OCI-LY1 (cell line): ENCODE measurements at regions not wholly inside any gene's neighbourhood (a gene's known extent, or its start where the extent isn't known, plus 50 kb on each side); places are given as distances from the start of the nearest gene placed in this dataset.

Experiments
- H2AFZ ChIP-seq: fragments of 200-600 bp; sonication (generic), shearing (Covaris generic); 2 replicates; pipeline ENCODE4 v1.6.0; 2014; ENCODE audit warnings: antibody characterized with exemption, mild to moderate bottlenecking, low read length
- H3F3A ChIP-seq: fragments of 200-600 bp; sonication (generic), shearing (Covaris generic); 2 replicates; pipeline ENCODE4 v1.6.0; 2014; ENCODE audit warnings: mild to moderate bottlenecking, antibody characterized with exemption, low read length, moderate library complexity; ENCODE audit not compliant: insufficient read depth
- H3K27ac ChIP-seq: fragments of 200-600 bp; sonication (generic); 2 replicates; pipeline ENCODE4 v1.5.1; 2014; ENCODE audit warnings: low read length, mixed run types, mild to moderate bottlenecking, low read depth; ENCODE audit not compliant: poor library complexity, severe bottlenecking
- H3K27me3 ChIP-seq: fragments of 200-600 bp; sonication (generic); 2 replicates; pipeline ENCODE4 v1.6.0; 2014; ENCODE audit warnings: antibody characterized with exemption, mild to moderate bottlenecking, low read length, moderate library complexity; ENCODE audit not compliant: insufficient read depth
- H3K36me3 ChIP-seq: fragments of 200-600 bp; sonication (generic); 2 replicates; pipeline ENCODE4 v1.6.1; 2014; ENCODE audit warnings: mild to moderate bottlenecking, antibody characterized with exemption, low read length, moderate library complexity, mixed read lengths; ENCODE audit not compliant: insufficient read depth
- H3K4me1 ChIP-seq: fragments of 200-600 bp; sonication (generic); 2 replicates; pipeline ENCODE4 v1.5.1; 2014; ENCODE audit warnings: mild to moderate bottlenecking, low read length, moderate library complexity; ENCODE audit not compliant: insufficient read depth, severe bottlenecking
- H3K4me2 ChIP-seq: fragments of 200-600 bp; sonication (generic), shearing (Covaris generic); 2 replicates; pipeline ENCODE4 v1.6.1; 2014; ENCODE audit warnings: low read length
- H3K4me3 ChIP-seq: fragments of 200-600 bp; sonication (generic); 2 replicates; pipeline ENCODE4 v1.5.1; 2014; ENCODE audit warnings: low read length, low read depth, mild to moderate bottlenecking, mixed read lengths; ENCODE audit not compliant: poor library complexity, severe bottlenecking
- H3K79me2 ChIP-seq: fragments of 200-600 bp; shearing (Covaris generic); 2 replicates; pipeline ENCODE4 v1.6.1; 2016; ENCODE audit warnings: mixed run types, low read length, mixed read lengths; ENCODE audit not compliant: insufficient read depth
- H3K9ac ChIP-seq: fragments of 200-600 bp; sonication (generic), shearing (Covaris generic); 2 replicates; pipeline ENCODE4 v1.6.1; 2014; ENCODE audit warnings: mild to moderate bottlenecking, low read length, mixed read lengths
- H3K9me2 ChIP-seq: fragments of 200-600 bp; sonication (generic), shearing (Covaris generic); 2 replicates; pipeline ENCODE4 v1.6.1; 2014; ENCODE audit warnings: low read depth, mild to moderate bottlenecking, low read length, mixed read lengths
- H3K9me3 ChIP-seq: fragments of 200-600 bp; shearing (Covaris generic); 2 replicates; pipeline ENCODE4 v1.6.1; 2014; ENCODE audit warnings: low read length, mixed read lengths
- H4K20me1 ChIP-seq: fragments of 200-600 bp; sonication (generic), shearing (Covaris generic); 2 replicates; pipeline ENCODE4 v1.6.0; 2016; ENCODE audit warnings: mild to moderate bottlenecking, low read length; ENCODE audit not compliant: insufficient read depth
- EZH2 ChIP-seq: fragments of 200-600 bp; sonication (generic), shearing (Covaris generic); IDR thresholded peaks from 2 replicates; pipeline ENCODE4 v1.8.0; 2017; ENCODE audit warnings: borderline replicate concordance, mixed run types, mild to moderate bottlenecking, antibody characterized with exemption, low read length, moderate library complexity, mixed read lengths
- TF ChIP-seq, protein P1 (sequence below): fragments of 200-600 bp; sonication (generic), shearing (Covaris generic); IDR thresholded peaks from 2 replicates; pipeline ENCODE4 v1.5.1; 2017; ENCODE audit warnings: mild to moderate bottlenecking, antibody characterized with exemption, low read length, moderate library complexity, mixed read lengths

DNA sequence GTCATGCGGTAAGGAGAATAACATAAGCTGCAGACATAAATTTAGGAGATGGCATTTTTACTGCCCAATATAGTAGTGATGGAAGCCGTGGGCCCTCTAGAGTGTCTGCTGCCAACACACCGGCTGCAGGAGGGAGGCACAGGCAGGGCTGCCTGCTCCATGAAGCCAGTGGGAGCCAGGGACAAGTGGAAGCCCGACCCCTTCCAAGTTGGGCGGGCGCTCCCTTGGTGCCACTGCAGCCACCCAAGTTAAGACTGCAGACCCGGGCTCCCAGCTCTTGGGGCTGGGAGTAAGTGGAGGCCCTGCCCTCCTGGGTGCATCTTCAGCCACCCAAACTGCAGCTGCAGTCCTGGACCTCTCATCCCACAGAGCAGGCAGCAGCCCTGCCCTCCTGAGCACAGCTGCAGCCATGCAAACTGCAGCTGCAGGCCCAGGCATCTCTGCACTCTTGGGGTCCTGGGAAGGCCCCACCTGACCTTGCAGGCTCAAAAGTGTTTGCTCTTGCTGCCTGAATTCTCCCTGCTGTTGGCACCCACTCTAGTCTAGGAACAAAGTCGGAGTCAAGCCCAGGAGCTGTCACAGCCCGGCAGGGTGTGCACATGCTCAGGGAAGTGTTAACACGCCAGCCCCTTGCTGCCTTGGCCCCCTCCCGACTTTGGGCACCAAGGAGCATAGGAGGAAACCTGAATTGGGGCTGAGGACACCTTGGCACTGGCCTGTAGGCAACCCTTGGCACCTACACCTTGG lies 437.2 kb upstream of the PRMT6 start:
- TF ChIP-seq, protein P1, sequence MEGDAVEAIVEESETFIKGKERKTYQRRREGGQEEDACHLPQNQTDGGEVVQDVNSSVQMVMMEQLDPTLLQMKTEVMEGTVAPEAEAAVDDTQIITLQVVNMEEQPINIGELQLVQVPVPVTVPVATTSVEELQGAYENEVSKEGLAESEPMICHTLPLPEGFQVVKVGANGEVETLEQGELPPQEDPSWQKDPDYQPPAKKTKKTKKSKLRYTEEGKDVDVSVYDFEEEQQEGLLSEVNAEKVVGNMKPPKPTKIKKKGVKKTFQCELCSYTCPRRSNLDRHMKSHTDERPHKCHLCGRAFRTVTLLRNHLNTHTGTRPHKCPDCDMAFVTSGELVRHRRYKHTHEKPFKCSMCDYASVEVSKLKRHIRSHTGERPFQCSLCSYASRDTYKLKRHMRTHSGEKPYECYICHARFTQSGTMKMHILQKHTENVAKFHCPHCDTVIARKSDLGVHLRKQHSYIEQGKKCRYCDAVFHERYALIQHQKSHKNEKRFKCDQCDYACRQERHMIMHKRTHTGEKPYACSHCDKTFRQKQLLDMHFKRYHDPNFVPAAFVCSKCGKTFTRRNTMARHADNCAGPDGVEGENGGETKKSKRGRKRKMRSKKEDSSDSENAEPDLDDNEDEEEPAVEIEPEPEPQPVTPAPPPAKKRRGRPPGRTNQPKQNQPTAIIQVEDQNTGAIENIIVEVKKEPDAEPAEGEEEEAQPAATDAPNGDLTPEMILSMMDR, result no peak
- no peak for TF ChIP-seq EZH2
- Histone ChIP-seq H3K36me3 (no peaks in the 10 kb centered on the region), H3K9me3 (no peaks in the 10 kb centered on the region), H3K4me3 (no peak overlapping the region), H3F3A (no peaks in the 10 kb centered on the region), H3K27ac (no peak overlapping the region), H3K4me1 (no peaks in the 10 kb centered on the region), H3K9me2 (no peaks in the 10 kb centered on the region), H3K4me2 (no peak overlapping the region), H4K20me1 (no peaks in the 10 kb centered on the region), H3K79me2 (no peaks in the 10 kb centered on the region), H3K27me3 (no peaks in the 10 kb centered on the region), H3K9ac (no peak overlapping the region), H2AFZ (no peak overlapping the region)

DNA sequence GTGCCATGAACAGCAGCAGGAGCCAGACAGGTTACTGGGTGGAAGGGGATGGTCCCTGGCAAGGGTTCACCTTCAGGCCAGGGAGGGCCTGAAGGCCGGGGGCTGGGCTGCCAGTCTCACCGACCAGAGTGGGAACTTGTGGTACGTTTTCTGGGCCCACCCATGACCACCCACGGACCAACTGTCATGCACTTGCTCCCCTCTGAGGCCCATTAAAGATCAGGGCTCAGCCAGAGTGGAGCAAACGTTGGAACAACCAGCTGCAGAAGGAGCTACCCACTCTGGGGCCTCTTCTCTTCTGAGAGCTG lies 436.7 kb upstream of the PRMT6 start:
- no peaks in the 10 kb centered on the region for H3K36me3 ChIP-seq
- H3K9me2 ChIP-seq, result no peaks in the 10 kb centered on the region
- no peaks in the 10 kb centered on the region for H3K27me3 ChIP-seq
- TF ChIP-seq, protein P1, result no peak
- TF ChIP-seq EZH2, result no peak
- H3K4me3 ChIP-seq, result no peak overlapping the region
- H3K9me3 ChIP-seq, result no peaks in the 10 kb centered on the region
- no peak overlapping the region for H3K27ac ChIP-seq
- H3K79me2 ChIP-seq, result no peaks in the 10 kb centered on the region
- no peaks in the 10 kb centered on the region for H3F3A ChIP-seq
- H4K20me1 ChIP-seq, result no peaks in the 10 kb centered on the region
- H2AFZ ChIP-seq, result no peak overlapping the region
- H3K4me1 ChIP-seq, result no peaks in the 10 kb centered on the region
- no peak overlapping the region for H3K4me2 ChIP-seq
- H3K9ac ChIP-seq, result no peak overlapping the region

DNA sequence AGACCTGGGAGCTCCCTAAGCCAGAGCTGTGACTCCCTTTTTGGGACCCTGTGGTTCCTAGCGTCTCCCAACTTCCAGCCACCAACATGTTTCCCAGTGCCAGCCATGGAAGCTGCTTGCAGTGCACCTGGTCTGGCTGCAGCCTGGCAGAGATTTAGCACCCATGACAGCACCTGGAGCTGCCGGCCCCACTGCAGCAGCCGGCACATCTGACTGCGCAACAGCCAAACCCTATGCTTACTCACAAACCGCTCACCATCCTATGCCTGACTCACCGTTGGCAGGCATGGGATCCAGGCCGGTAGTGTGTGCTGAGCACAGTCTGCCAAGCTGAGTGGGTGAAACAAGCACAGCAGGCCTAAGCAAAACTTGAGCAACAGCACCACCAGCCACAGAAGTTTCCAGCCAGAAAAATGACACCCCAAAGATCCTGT lies 435.9 kb upstream of the PRMT6 start:
- TF ChIP-seq, protein P1, result no peak
- TF ChIP-seq EZH2, result no peak
- no peak overlapping the region for H2AFZ ChIP-seq

More for the DNA sequence above, 435.9 kb upstream of the PRMT6 start:
- Histone ChIP-seq H3F3A (no peaks in the 10 kb centered on the region), H3K4me3 (no peak overlapping the region), H3K27ac (no peak overlapping the region), H3K4me1 (no peaks in the 10 kb centered on the region), H3K9me3 (no peaks in the 10 kb centered on the region), H3K9ac (no peak overlapping the region), H3K27me3 (no peaks in the 10 kb centered on the region), H3K4me2 (no peak overlapping the region), H3K36me3 (no peaks in the 10 kb centered on the region), H4K20me1 (no peaks in the 10 kb centered on the region), H3K79me2 (no peaks in the 10 kb centered on the region), H3K9me2 (no peaks in the 10 kb centered on the region)
